ENCODE measurements at regions not wholly inside any gene's neighbourhood (a gene's known extent, or its start where the extent isn't known, plus 50 kb on each side); places are given as distances from the start of the nearest gene placed in this dataset.
"Not testable (repeated sequence)": the region's sequence is repeated elsewhere in the genome, so short reads cannot be mapped to it uniquely, and the experiment has no call there.

DNA sequence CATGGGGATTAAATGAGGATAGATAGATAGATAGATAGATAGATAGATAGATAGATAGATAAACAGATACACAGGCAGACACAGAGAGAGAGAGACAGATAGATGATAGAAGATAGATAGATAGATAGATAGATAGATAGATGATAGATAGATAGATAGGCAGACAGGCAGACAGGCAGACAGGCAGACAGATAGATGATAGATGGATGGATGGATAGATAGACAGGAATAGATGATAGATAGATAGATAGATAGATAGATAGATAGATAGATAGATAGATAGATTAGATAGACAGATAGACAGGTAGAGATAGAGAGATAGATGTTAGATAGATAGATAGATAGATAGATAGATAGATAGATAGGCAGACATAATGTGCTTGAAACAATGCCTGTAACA is 137.3 kb downstream of the MED10 start:
- not testable (repeated sequence) for TF ChIP-seq EZH2phosphoT487 (IDR thresholded peaks at IDR 0.05; ENCODE audit: insufficient read depth, low read depth); EZH2 (IDR thresholded peaks at IDR 0.05; ENCODE audit: insufficient read depth, poor library complexity, severe bottlenecking)

Measured in GM23248 (cell line).